Smooth muscle cell (in vitro differentiated cells): ENCODE measurements at regions not wholly inside any gene's neighbourhood (a gene's known extent, or its start where the extent isn't known, plus 50 kb on each side); places are given as distances from the start of the nearest gene placed in this dataset.
A peak's percentile ranks its signal among the peaks of the same experiment; 100 is the strongest.

Experiments used
- DNase-seq: peaks from one replicate; lab custom pipeline; 2025; ENCODE audit not compliant: unreplicated experiment; lab: John Stamatoyannopoulos, UW
- H2AFZ ChIP-seq: fragments of 200-600 bp; sonication (generic); 2 replicates; pipeline ENCODE4 v1.6.0; 2016; ENCODE audit warnings: antibody characterized with exemption, low read depth, mild to moderate bottlenecking
- H3F3A ChIP-seq: fragments of 200-600 bp; sonication (generic); 2 replicates; pipeline ENCODE4 v1.6.0; 2017; ENCODE audit warnings: antibody characterized with exemption, low read depth
- H3K27ac ChIP-seq: fragments of 200-600 bp; sonication (generic); 2 replicates; pipeline ENCODE4 v1.5.1; 2016; ENCODE audit warnings: low read depth, mild to moderate bottlenecking
- H3K27me3 ChIP-seq: fragments of 200-600 bp; sonication (generic); 2 replicates; pipeline ENCODE4 v1.6.1; 2016; ENCODE audit warnings: low read depth, mild to moderate bottlenecking
- H3K36me3 ChIP-seq: fragments of 200-600 bp; sonication (generic); 2 replicates; pipeline ENCODE4 v1.5.1; 2016; ENCODE audit warnings: low read depth
- H3K4me1 ChIP-seq: fragments of 200-600 bp; sonication (generic); 2 replicates; pipeline ENCODE4 v1.5.1; 2016; ENCODE audit warnings: low read depth
- H3K4me2 ChIP-seq: fragments of 200-600 bp; sonication (generic); 2 replicates; pipeline ENCODE4 v1.6.0; 2016; ENCODE audit warnings: mild to moderate bottlenecking
- H3K4me3 ChIP-seq: fragments of 200-600 bp; sonication (generic); 2 replicates; pipeline ENCODE4 v1.5.1; 2016; ENCODE audit warnings: mild to moderate bottlenecking
- H3K79me2 ChIP-seq: fragments of 200-600 bp; sonication (generic); 2 replicates; pipeline ENCODE4 v1.6.0; 2016; ENCODE audit warnings: low read depth, mild to moderate bottlenecking
- H3K9ac ChIP-seq: fragments of 200-600 bp; sonication (generic); 2 replicates; pipeline ENCODE4 v1.6.0; 2016; ENCODE audit warnings: low read depth
- H3K9me3 ChIP-seq: fragments of 200-600 bp; sonication (generic); replicated peaks from 2 replicates; pipeline ENCODE4 v1.5.1; 2016; ENCODE audit warnings: low read depth
- H4K20me1 ChIP-seq: fragments of 200-600 bp; sonication (generic); 2 replicates; pipeline ENCODE4 v1.6.0; 2016; ENCODE audit warnings: low read depth
- WGBS: methylation state at CpG from one replicate; pipeline ENCODE4 v1.1.7; 2016; ENCODE audit warnings: low lambda C conversion rate; 5-methylcytosine and 5-hydroxymethylcytosine counted together
- TF ChIP-seq, protein P1 (sequence below): fragments of 200-600 bp; sonication (generic); IDR thresholded peaks from 2 replicates; pipeline ENCODE4 v1.5.1; 2017; ENCODE audit warnings: borderline replicate concordance, mild to moderate bottlenecking, antibody characterized with exemption; ENCODE audit not compliant: insufficient read depth, poor library complexity, severe bottlenecking

GRCh38 chr9:21708856-21709255 lies 93.6 kb upstream of the MTAP start:
- Histone ChIP-seq H3K36me3 (no peaks in the 10 kb centered on the region), H4K20me1 (no peaks in the 10 kb centered on the region), H3K4me1 (peaks cover 19% of the 10 kb centered on the region), H3K27me3 (no peaks in the 10 kb centered on the region), H3K4me3 (no peak overlapping the region), H2AFZ (peak overlapping the region; percentile 77), H3K27ac (peak overlapping the region; percentile 74), H3K79me2 (no peaks in the 10 kb centered on the region), H3F3A (peaks cover 3% of the 10 kb centered on the region), H3K4me2 (peak overlapping the region; percentile 52), H3K9ac (peak overlapping the region; percentile 9), H3K9me3 (no peaks in the 10 kb centered on the region)
- no peak for DNase-seq
- TF ChIP-seq, protein P1, sequence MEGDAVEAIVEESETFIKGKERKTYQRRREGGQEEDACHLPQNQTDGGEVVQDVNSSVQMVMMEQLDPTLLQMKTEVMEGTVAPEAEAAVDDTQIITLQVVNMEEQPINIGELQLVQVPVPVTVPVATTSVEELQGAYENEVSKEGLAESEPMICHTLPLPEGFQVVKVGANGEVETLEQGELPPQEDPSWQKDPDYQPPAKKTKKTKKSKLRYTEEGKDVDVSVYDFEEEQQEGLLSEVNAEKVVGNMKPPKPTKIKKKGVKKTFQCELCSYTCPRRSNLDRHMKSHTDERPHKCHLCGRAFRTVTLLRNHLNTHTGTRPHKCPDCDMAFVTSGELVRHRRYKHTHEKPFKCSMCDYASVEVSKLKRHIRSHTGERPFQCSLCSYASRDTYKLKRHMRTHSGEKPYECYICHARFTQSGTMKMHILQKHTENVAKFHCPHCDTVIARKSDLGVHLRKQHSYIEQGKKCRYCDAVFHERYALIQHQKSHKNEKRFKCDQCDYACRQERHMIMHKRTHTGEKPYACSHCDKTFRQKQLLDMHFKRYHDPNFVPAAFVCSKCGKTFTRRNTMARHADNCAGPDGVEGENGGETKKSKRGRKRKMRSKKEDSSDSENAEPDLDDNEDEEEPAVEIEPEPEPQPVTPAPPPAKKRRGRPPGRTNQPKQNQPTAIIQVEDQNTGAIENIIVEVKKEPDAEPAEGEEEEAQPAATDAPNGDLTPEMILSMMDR: no peak
- WGBS: 37% methylated on average over 4 of the region's 4 CpGs

- Histone ChIP-seq H3K9ac (no peak overlapping the region), H3K4me3 (no peak overlapping the region), H3K4me2 (peak overlapping the region; percentile 52), H3F3A (peaks cover 3% of the 10 kb centered on the region), H3K9me3 (no peaks in the 10 kb centered on the region), H2AFZ (no peak overlapping the region), H3K4me1 (peaks cover 19% of the 10 kb centered on the region), H3K36me3 (no peaks in the 10 kb centered on the region), H3K79me2 (no peaks in the 10 kb centered on the region), H4K20me1 (no peaks in the 10 kb centered on the region), H3K27ac (peak overlapping the region; percentile 74), H3K27me3 (no peaks in the 10 kb centered on the region)
- DNase-seq: no peak
- 61% methylated on average over 5 of the region's 5 CpGs for WGBS
- TF ChIP-seq, protein P1: peak; percentile 75
Measured at GRCh38 chr9:21709464-21710058, 92.9 kb upstream of the MTAP start.

DNA sequence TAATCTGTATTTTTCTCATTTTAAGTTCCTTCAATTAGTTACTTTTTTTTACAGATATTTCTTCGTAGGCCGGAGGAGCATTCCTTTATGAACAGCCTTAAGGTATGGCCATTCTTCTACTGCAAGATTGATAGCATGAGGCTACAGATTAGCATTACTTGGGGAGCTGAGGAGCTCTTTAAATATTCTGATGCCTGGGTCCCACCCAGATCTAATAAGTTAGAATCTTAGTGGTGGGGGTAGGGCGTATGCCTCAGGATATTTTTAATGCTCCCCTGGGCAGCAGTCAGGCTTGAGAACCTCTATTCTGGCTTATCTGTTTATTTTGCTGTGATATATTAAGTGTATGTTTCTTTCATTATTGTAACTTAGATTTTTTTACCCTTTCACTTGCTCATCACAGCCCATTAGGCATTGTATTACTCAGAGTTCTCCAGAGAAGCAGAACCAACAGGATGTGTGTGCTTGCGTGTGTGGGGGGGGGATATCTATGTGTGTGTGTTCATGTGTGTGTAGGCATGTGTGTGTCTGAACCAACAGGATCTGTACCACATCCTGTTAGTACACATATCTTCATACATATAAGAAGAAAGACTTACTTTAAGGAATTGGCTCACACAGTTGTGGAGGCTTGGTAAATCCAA lies 91.8 kb upstream of the MTAP start:
- Histone ChIP-seq H3K36me3 (no peaks in the 10 kb centered on the region), H3K9ac (no peak overlapping the region), H3K4me1 (peaks cover 19% of the 10 kb centered on the region), H3K9me3 (no peaks in the 10 kb centered on the region), H3K27me3 (no peaks in the 10 kb centered on the region), H3K27ac (peak overlapping the region; percentile 50), H3K79me2 (no peaks in the 10 kb centered on the region), H2AFZ (peak overlapping the region; percentile 16), H3F3A (peaks cover 3% of the 10 kb centered on the region), H4K20me1 (no peaks in the 10 kb centered on the region), H3K4me3 (no peak overlapping the region), H3K4me2 (no peak overlapping the region)
- 90% methylated on average over 4 of the region's 4 CpGs for WGBS
- DNase-seq: no peak
- TF ChIP-seq, protein P1: no peak

DNA sequence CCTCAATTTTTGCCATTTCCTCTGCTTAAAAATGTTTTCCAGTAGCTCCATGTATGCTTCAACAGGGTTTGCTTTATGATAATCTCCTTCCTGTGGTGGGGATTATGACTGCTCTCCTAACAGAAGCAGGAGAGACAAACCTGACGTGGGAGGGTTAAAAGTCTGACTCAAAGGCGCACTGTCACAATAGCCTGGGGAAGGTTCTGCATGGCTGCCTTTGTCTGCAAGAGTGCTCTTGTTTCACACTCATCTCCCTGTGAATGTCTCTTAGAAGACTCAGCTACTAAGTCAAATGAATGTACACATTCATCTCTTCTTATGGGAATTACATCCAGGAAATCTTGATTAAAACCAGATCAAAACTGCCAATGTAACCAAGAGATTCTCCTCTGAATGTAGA lies 90.9 kb upstream of the MTAP start:
- H3K27me3 ChIP-seq: no peaks in the 10 kb centered on the region
- no peak overlapping the region for H3K9ac ChIP-seq
- no peaks in the 10 kb centered on the region for H3K79me2 ChIP-seq
- H3K36me3 ChIP-seq: no peaks in the 10 kb centered on the region
- 45% methylated on average over 2 of the region's 2 CpGs for WGBS
- no peak overlapping the region for H3K4me3 ChIP-seq
- H3K9me3 ChIP-seq: no peaks in the 10 kb centered on the region
- peak overlapping the region; percentile 50 for H3K27ac ChIP-seq
- DNase-seq: no peak
- H2AFZ ChIP-seq: no peak overlapping the region
- peaks cover 3% of the 10 kb centered on the region for H3F3A ChIP-seq
- no peaks in the 10 kb centered on the region for H4K20me1 ChIP-seq
- no peak overlapping the region for H3K4me2 ChIP-seq
- peaks cover 19% of the 10 kb centered on the region for H3K4me1 ChIP-seq
- TF ChIP-seq, protein P1: no peak
